HG02798 (cell line): ENCODE measurements at regions not wholly inside any gene's neighbourhood (a gene's known extent, or its start where the extent isn't known, plus 50 kb on each side); places are given as distances from the start of the nearest gene placed in this dataset.
"Not testable (repeated sequence)": the region's sequence is repeated elsewhere in the genome, so short reads cannot be mapped to it uniquely, and the experiment has no call there.

Source experiments
- ATAC-seq: cut with Tn5 transposase; IDR thresholded peaks from one replicate; pipeline ENCODE4 v1.9.1; 2021; ENCODE audit warnings: mild to moderate bottlenecking; ENCODE audit not compliant: unreplicated experiment, poor library complexity

- no peak for ATAC-seq
Observed at GRCh38 chr12:58668233-58668632, 252.1 kb downstream of the LRIG3 start.

GRCh38 chr12:58668871-58669270 lies 251.4 kb downstream of the LRIG3 start:
- ATAC-seq, result no peak

- no peak for ATAC-seq
Observed at GRCh38 chr12:58670623-58671022, 249.7 kb downstream of the LRIG3 start.

- no peak for ATAC-seq
Observed at GRCh38 chr12:58671196-58671595, 249.1 kb downstream of the LRIG3 start.

- no peak for ATAC-seq
Observed at GRCh38 chr12:58673021-58673420, 247.3 kb downstream of the LRIG3 start.

- not testable (repeated sequence) for ATAC-seq
Observed at GRCh38 chr12:58677833-58678232, 242.5 kb downstream of the LRIG3 start.

GRCh38 chr12:58678753-58679152 lies 241.6 kb downstream of the LRIG3 start:
- ATAC-seq, result no peak

GRCh38 chr12:58681730-58682129 lies 238.6 kb downstream of the LRIG3 start:
- no peak for ATAC-seq

GRCh38 chr12:58695263-58695662 lies 225.0 kb downstream of the LRIG3 start:
- ATAC-seq, result no peak

GRCh38 chr12:58701536-58701935 lies 218.8 kb downstream of the LRIG3 start:
- no peak for ATAC-seq

GRCh38 chr12:58703866-58704265 lies 216.4 kb downstream of the LRIG3 start:
- ATAC-seq, result no peak

- not testable (repeated sequence) for ATAC-seq
Observed at GRCh38 chr12:58704770-58705169, 215.5 kb downstream of the LRIG3 start.

GRCh38 chr12:58710901-58711300 lies 209.4 kb downstream of the LRIG3 start:
- no peak for ATAC-seq

GRCh38 chr12:58711974-58712373 lies 208.3 kb downstream of the LRIG3 start:
- no peak for ATAC-seq

- no peak for ATAC-seq
Observed at GRCh38 chr12:58712976-58713375, 207.3 kb downstream of the LRIG3 start.

- no peak for ATAC-seq
Observed at GRCh38 chr12:58719161-58719560, 201.1 kb downstream of the LRIG3 start.

GRCh38 chr12:58720421-58720820 lies 199.9 kb downstream of the LRIG3 start:
- ATAC-seq, result no peak

GRCh38 chr12:58725400-58726105 lies 194.8 kb downstream of the LRIG3 start:
- ATAC-seq, result no peak

GRCh38 chr12:58727521-58727920 lies 192.8 kb downstream of the LRIG3 start:
- no peak for ATAC-seq

- ATAC-seq, result no peak
Observed at GRCh38 chr12:58728397-58728796, 191.9 kb downstream of the LRIG3 start.

GRCh38 chr12:58731096-58731495 lies 189.2 kb downstream of the LRIG3 start:
- no peak for ATAC-seq

GRCh38 chr12:58732894-58733293 lies 187.4 kb downstream of the LRIG3 start:
- ATAC-seq, result no peak
